CD14-positive monocyte (primary cell): ENCODE measurements at regions not wholly inside any gene's neighbourhood (a gene's known extent, or its start where the extent isn't known, plus 50 kb on each side); places are given as distances from the start of the nearest gene placed in this dataset.

ENCODE experiments used
- DNase-seq, 3 donors: peaks; one replicate each; pipeline ENCODE4 v3.0.0-alpha.2; 2011 to 2022
- H2AFZ ChIP-seq: 2 replicates; pipeline ENCODE4 v1.6.0; 2012; ENCODE audit warnings: mild to moderate bottlenecking, low read depth, low read length, inconsistent platforms; ENCODE audit not compliant: insufficient read depth, poor library complexity, severe bottlenecking
- H3K27ac ChIP-seq, 2 donors: 1 replicate in 1 of 2; 2 replicates in 1 of 2; pipeline ENCODE4 v1.5.1; 2012 to 2013; ENCODE audit warnings: low read length in 2 of 2, control low read depth in 1 of 2, inconsistent platforms in 1 of 2, low read depth in 1 of 2, mild to moderate bottlenecking in 1 of 2
- H3K27me3 ChIP-seq, 2 donors: one replicate each; pipeline versions ENCODE4 v1.6.0 to v1.6.1; 2011 to 2013; ENCODE audit warnings: low read length in 2 of 2; ENCODE audit not compliant: control insufficient read depth in 2 of 2, insufficient read depth in 2 of 2
- H3K36me3 ChIP-seq, 2 donors: replicated peaks in 1 of 2; 1 replicate in 1 of 2; 2 replicates in 1 of 2; pipeline versions ENCODE4 v1.5.1 to v1.6.1; 2012 to 2013; ENCODE audit warnings: low read length in 2 of 2, control low read depth in 1 of 2, inconsistent platforms in 1 of 2, mild to moderate bottlenecking in 1 of 2; ENCODE audit not compliant: insufficient read depth in 2 of 2, control insufficient read depth in 1 of 2
- H3K4me1 ChIP-seq, 2 donors: 1 replicate in 1 of 2; 2 replicates in 1 of 2; pipeline versions ENCODE4 v1.5.1 to v1.6.1; 2012 to 2013; ENCODE audit warnings: low read length in 2 of 2, control low read depth in 1 of 2, inconsistent platforms in 1 of 2, mild to moderate bottlenecking in 1 of 2, moderate library complexity in 1 of 2; ENCODE audit not compliant: insufficient read depth in 2 of 2, control insufficient read depth in 1 of 2
- H3K4me2 ChIP-seq: replicated peaks from 2 replicates; pipeline ENCODE3; 2012; ENCODE audit warnings: low read length, moderate library complexity, mild to moderate bottlenecking; ENCODE audit not compliant: poor library complexity, severe bottlenecking; ENCODE audit errors: extremely low read depth
- H3K4me3 ChIP-seq, 3 experiments: fragments of 200-600 bp in 1 of 3; sonication (generic) in 1 of 3; replicated peaks in 1 of 3; 1 replicate in 2 of 3; 2 replicates in 1 of 3; pipeline ENCODE4 v1.5.1; 2011 to 2013; ENCODE audit warnings: low read length in 3 of 3, mild to moderate bottlenecking in 3 of 3, control low read depth in 2 of 3, low read depth in 2 of 3, inconsistent platforms in 1 of 3, moderate library complexity in 1 of 3
- H3K79me2 ChIP-seq: 2 replicates; pipeline ENCODE4 v1.6.0; 2012; ENCODE audit warnings: mild to moderate bottlenecking, control low read depth, inconsistent platforms, low read length, moderate library complexity; ENCODE audit not compliant: insufficient read depth
- H3K9ac ChIP-seq: 2 replicates; pipeline ENCODE4 v1.6.0; 2017; ENCODE audit warnings: low read length, mild to moderate bottlenecking; ENCODE audit not compliant: insufficient read depth, poor library complexity, severe bottlenecking
- H3K9me3 ChIP-seq, 2 donors: replicated peaks in 1 of 2; 1 replicate in 1 of 2; 2 replicates in 1 of 2; pipeline versions ENCODE4 v1.5.1 to v1.6.1; 2012 to 2013; ENCODE audit warnings: low read length in 2 of 2, control low read depth in 1 of 2; ENCODE audit not compliant: control insufficient read depth in 1 of 2, insufficient read depth in 1 of 2
- H4K20me1 ChIP-seq: 2 replicates; pipeline ENCODE4 v1.6.0; 2012; ENCODE audit warnings: mild to moderate bottlenecking, low read length, control low read depth, moderate library complexity; ENCODE audit not compliant: insufficient read depth
- H3K27ac Mint-ChIP-seq, 7 donors: one replicate each; pipeline ENCODE4 v1.8.0; 2020; ENCODE audit warnings: mild to moderate bottlenecking in 7 of 7, mixed read lengths in 7 of 7, moderate library complexity in 6 of 7, inconsistent platforms in 2 of 7
- H3K27me3 Mint-ChIP-seq, 3 donors: one replicate each; pipeline ENCODE4 v1.8.0; 2021 to 2022; ENCODE audit warnings: low read depth in 3 of 3, mild to moderate bottlenecking in 3 of 3, mixed read lengths in 3 of 3, moderate library complexity in 3 of 3, inconsistent platforms in 1 of 3
- H3K36me3 Mint-ChIP-seq, 2 donors: one replicate each; pipeline ENCODE4 v1.8.0; 2020; ENCODE audit warnings: mixed read lengths in 2 of 2, inconsistent platforms in 1 of 2, mild to moderate bottlenecking in 1 of 2
- H3K4me1 Mint-ChIP-seq: one replicate; pipeline ENCODE4 v1.8.0; 2020; ENCODE audit warnings: mild to moderate bottlenecking, mixed read lengths
- H3K4me3 Mint-ChIP-seq, 2 donors: one replicate each; pipeline ENCODE4 v1.8.0; 2020; ENCODE audit warnings: mild to moderate bottlenecking in 2 of 2, mixed read lengths in 2 of 2, moderate library complexity in 1 of 2
- H3K9me3 Mint-ChIP-seq, 7 donors: one replicate each; pipeline ENCODE4 v1.8.0; 2020 to 2022; ENCODE audit warnings: mixed read lengths in 7 of 7, mild to moderate bottlenecking in 6 of 7, moderate library complexity in 6 of 7, inconsistent platforms in 2 of 7
- CTCF ChIP-seq: fragments of 200-600 bp; IDR thresholded peaks from one replicate; pipeline ENCODE4 v1.8.0; 2022; ENCODE audit warnings: antibody characterized with exemption, mild to moderate bottlenecking
- WGBS: methylation state at CpG from one replicate; pipeline ENCODE4 v1.1.5; 2013; ENCODE audit warnings: missing lambda C conversion rate; ENCODE audit not compliant: insufficient coverage; 5-methylcytosine and 5-hydroxymethylcytosine counted together
- intact Hi-C, 2 donors: fragments of 100-400 bp; cut with micrococcal nuclease; formaldehyde crosslinking; loops; one replicate each; pipeline versions ENCODE4 v1.15.0 to v1.15.1; 2023

- H3K36me3 Mint-ChIP-seq: no peaks in the 10 kb centered on the region
- H3K4me1 Mint-ChIP-seq: no peaks in the 10 kb centered on the region
- no peak for DNase-seq
- no CpG with 5 or more reads among the region's 1 CpG for WGBS
- no peak overlapping the region for H3K27ac Mint-ChIP-seq
- peaks cover 7 to 15% (median 9%) of the 10 kb centered on the region in 3 donors for H3K27me3 Mint-ChIP-seq
- H3K27ac ChIP-seq: no peak overlapping the region
- peaks cover 0 to 4% of the 10 kb centered on the region in 2 donors for H3K27me3 ChIP-seq
- TF ChIP-seq CTCF: no peak
- H3K4me1 ChIP-seq: no peaks in the 10 kb centered on the region
- no peak overlapping the region for H3K9ac ChIP-seq
- no peaks in the 10 kb centered on the region for H4K20me1 ChIP-seq
- H3K36me3 ChIP-seq: no peaks in the 10 kb centered on the region
- H3K79me2 ChIP-seq: no peaks in the 10 kb centered on the region
- H3K4me2 ChIP-seq: no peak overlapping the region
- intact Hi-C loops: no loop called here
- peaks cover 3 to 8% (median 6%) of the 10 kb centered on the region in 7 donors for H3K9me3 Mint-ChIP-seq
- no peak overlapping the region for H2AFZ ChIP-seq
- no peak overlapping the region for H3K4me3 Mint-ChIP-seq
- no peaks in the 10 kb centered on the region for H3K9me3 ChIP-seq
- H3K4me3 ChIP-seq: no peak overlapping the region
These were observed 420.3 kb downstream of the XYLT1 start for GRCh38 chr16:17050468-17050867.
